Stimulated activated CD8-positive, alpha-beta memory T cell treated with anti-CD3 and anti-CD28 coated beads, Interleukin-15, amount 100 ng/mL, for 4 hours (primary cell): ENCODE measurements at regions not wholly inside any gene's neighbourhood (a gene's known extent, or its start where the extent isn't known, plus 50 kb on each side); places are given as distances from the start of the nearest gene placed in this dataset.

Experiments used
- DNase-seq, 2 donors: peaks; one replicate each; pipeline ENCODE4 v3.0.0-alpha.2; 2020; ENCODE audit warnings: low read depth in 2 of 2

DNA sequence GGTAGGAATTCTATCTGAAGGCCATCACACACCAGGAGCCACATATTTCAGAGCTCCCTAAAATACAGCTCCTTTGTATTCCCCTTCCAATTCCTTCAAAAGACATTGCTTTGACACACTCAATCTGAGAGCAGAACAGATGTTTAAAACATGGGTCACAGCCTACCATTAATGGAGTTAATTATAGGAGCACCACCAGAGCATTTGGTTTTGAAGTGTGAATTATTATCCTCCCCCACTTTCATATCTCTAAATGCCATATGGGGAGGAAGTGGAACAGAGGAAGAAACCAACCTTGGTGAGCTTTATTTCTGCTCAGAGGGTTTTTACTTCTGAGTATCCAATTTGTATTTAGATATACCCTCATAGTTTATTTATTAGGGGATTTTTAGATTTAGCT is 50.7 kb upstream of the TNFRSF21 start:
- no peak for DNase-seq

- DNase-seq, result no peak
Measured at GRCh38 chr6:47362857-47363461, 53.3 kb upstream of the TNFRSF21 start.

DNA sequence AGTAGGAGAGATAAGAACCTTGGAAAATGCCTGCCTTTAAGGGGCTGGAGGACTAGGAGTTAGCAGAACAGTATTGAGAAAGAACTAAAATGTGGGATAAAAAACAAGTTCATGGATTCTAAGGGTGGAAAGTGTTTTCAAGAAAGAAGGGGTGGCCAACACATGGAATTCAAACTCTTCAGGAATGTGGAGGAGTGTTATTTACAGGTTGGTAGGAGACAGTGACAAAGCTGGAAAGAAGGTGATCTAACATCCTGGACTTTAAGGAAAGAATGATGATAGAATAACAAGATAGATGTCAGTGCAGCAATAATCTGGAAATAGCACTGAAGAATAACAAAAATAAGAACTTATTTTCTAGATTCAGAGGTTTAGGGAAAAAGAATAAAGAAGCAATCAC is 54.0 kb upstream of the TNFRSF21 start:
- DNase-seq, result no peak

DNA sequence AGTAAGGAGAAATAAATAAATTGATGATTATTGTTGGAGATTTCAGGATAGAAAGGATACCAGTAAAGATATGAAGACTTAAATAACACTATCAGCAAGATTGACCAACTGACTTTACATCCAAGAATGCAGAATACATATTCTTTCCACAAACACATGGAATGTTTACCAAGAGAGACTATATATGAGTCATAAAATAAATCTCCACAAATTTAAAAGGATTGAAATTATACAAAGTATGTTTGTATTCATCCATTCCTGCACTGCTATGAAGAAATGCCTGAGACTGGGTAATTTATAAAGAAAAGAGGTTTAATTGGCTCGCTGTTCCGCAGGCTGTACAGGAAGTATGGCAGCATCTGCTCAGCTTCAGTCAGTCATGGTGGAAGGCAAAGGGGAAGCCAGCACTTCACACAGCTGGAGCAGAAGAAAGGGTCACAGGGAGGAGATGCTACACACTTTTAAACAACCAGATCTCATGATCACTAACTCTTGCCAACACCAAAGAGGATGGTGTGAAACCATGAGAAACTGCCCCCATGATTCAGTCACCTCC is 56.7 kb upstream of the TNFRSF21 start:
- DNase-seq, result no peak

GRCh38 chr6:47371139-47371869 is 61.6 kb upstream of the TNFRSF21 start:
- DNase-seq, result no peak

DNA sequence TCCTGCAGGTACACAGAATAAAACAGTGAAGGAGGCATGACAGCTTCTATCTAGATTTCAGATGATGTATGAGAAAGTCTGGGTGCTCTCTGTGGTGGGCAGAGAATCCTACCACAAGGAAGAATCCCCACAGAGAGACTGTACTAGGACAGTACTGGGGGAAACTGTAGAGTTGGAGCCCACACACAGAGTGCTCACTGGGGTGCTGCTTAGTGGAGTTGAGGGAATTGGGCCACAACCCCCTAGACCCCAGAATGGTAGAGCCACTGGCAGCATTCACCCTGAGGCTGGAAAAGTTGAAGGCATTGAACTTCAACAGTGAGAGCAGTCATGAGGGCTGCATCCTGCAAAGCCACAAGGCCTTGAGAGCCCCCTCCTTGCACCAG is 62.2 kb upstream of the TNFRSF21 start:
- no peak for DNase-seq

DNA sequence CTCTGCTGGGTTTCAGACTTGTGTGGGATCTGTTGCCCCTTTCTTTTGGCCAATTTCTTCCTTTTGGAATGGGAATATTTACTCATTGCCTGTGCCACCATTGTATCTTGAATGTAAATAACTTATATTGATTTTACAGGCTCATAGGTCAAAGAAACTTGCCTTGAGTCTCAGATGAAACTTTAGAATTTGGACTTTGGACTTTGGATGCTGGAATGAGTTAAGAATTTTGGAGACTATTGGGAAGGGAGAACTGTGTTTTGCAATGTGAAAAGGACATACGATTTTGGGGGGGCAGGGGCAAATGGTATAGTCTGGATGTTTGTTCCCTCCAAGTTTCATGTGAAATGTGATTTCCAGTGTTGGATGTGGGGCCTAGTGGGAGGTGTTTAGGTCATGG is 62.6 kb upstream of the TNFRSF21 start:
- DNase-seq, result no peak

GRCh38 chr6:47375426-47375825 is 65.7 kb upstream of the TNFRSF21 start:
- no peak for DNase-seq

GRCh38 chr6:47376930-47377329 is 67.2 kb upstream of the TNFRSF21 start:
- DNase-seq, result no peak

DNA sequence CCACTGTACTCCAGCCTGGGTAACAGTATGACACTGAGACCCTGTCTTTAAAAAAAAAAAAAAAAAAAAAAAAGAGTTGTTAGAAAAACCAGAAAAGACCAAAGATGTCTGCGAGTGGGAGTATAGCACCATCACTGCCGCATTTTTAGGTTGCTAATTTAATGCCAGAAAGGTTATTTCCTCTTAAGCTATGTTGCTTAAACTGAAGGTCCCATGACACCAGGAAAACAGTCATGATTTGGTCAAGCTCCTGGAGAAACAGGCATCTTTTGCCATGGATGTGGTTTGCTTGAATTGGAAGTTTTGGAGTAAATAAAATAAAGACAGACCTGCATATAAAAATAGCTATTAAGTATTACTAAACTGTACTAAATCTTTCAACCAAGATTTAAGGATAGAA is 68.3 kb upstream of the TNFRSF21 start:
- no peak for DNase-seq

DNA sequence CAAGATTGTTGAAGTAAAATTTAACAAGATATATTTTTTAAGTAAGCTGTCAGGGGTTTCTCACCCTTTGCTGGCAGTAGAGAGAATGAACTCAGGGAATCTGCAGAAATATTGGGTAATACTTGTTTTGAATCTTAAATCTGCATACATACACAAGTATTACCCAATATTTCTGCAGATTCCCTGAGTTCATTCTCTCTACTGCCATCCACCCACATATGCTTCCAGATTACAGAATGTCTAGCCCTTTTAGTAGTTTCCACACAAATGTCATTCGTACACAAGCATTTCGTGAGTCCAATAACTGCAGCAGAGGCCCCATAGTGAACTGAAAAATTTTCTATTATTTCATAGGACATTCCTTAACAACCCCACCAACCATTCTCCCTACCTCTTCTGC is 69.6 kb upstream of the TNFRSF21 start:
- no peak for DNase-seq

DNA sequence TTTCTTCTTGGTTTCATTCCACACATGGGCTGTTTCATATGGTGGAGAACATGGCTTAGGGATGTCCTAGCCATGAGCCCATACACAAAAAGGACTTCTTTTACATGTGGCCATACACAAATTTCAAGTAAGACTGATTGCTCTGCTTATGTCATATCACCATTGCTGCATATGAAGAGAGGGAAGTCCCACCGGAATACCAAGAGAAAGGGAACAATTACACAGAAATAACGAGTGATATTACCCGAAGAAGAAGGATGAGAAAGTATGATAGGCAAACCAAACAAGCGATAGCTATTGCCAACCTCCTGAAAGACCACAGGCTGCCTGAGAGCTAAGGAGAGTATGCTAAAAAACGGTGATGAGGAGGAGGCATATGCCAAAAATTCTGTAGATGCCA is 70.5 kb upstream of the TNFRSF21 start:
- no peak for DNase-seq

- no peak for DNase-seq
Measured at GRCh38 chr6:47381036-47381435, 71.3 kb upstream of the TNFRSF21 start.

- DNase-seq, result no peak
Measured at GRCh38 chr6:47383360-47383759, 73.7 kb upstream of the TNFRSF21 start.

DNA sequence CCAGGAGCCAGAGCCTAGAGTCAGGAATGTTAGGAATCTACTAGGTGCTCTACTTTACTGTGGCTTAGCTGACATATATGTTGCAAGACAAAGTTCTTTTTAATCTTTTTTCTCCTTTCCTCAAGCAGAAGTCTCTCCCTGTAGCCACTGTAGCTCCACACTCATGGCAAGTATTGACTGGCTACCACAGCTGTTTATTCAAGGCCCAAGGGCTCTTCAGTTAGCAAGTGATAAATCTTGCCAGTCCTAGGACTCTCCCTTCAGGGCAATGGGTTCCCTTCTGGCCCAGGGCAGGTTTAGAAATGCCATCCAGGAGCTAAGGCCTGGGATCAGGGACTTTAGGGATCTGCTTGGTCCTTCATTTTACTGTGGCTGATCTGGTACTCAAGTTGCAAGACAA is 82.0 kb upstream of the TNFRSF21 start:
- no peak for DNase-seq

- DNase-seq, result no peak
Measured at GRCh38 chr6:47392251-47392650, 82.5 kb upstream of the TNFRSF21 start.

- no peak for DNase-seq
Measured at GRCh38 chr6:47396401-47397069, 81.1 kb upstream of the CD2AP start.

GRCh38 chr6:47400581-47400980 is 77.0 kb upstream of the CD2AP start:
- DNase-seq, result no peak

DNA sequence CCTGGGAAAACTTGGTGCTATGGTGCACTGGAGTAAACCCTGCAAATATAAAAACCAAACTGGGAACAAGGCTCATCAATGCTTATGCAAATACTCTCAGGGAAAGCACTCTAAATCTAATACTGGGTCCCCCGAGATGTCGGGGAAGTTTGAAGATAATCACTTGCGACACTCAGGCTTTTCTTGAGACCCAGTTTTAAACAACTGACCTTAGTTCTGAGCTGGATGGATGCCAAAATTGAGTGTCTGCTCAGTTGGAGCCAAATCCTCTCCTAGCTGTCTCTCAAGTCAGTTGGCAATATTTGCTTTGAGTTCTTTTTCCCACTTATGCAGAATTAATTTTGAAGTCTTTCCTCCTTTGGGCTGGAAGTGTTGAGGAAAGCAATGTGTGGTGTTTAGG is 75.5 kb upstream of the CD2AP start:
- DNase-seq, result no peak

- DNase-seq, result no peak
Measured at GRCh38 chr6:47403056-47403455, 74.5 kb upstream of the CD2AP start.

- DNase-seq, result no peak
Measured at GRCh38 chr6:47403801-47404200, 73.8 kb upstream of the CD2AP start.

DNA sequence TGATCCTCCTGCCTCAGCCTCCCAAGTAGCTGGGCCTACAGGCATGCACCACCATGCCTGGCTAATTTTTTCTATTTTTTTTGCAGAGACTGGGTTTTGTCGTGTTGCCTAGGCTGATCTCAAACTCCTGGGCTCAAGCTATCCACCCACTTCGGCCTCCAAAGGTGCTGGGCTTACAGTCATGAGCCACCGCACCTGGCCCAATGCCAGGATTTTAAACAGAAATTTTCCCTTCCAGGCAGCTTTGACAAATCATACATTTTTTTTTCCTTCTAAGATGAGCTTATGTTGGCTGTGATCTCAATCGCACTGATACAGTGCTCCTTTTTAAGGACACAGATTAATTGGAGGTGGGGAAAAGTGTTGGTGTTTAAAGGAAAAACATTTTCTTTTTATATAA is 73.2 kb upstream of the CD2AP start:
- no peak for DNase-seq

DNA sequence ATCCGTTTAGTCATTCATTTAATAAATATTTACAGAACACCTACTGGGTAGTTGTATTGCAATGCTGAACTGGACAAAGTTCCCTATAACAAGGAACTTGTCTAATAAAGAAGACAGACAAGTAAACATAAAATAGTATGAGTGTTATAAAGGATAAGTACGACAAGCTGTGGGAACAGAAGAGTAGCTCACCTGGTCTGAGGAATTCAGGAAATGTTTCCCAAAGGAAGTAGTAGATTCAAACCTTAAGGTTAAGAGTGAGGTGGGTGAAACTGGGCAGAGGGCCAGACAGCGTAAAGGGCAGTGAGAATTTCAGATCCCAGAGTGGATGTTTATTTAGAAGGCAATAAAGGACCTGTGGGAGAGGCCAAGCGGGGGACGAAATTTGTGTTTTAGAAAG is 72.3 kb upstream of the CD2AP start:
- no peak for DNase-seq
